Vagina (tissue), 2 donors: ENCODE measurements at regions not wholly inside any gene's neighbourhood (a gene's known extent, or its start where the extent isn't known, plus 50 kb on each side); places are given as distances from the start of the nearest gene placed in this dataset.

ENCODE experiments used
- CTCF ChIP-seq, 3 experiments: fragments of 450-650 bp in 2 of 3; fragments of 200-600 bp in 1 of 3; sonication (generic) in 1 of 3; IDR thresholded peaks; one replicate each; pipeline ENCODE4 v1.5.1; 2017 to 2019; ENCODE audit warnings: antibody characterized with exemption in 3 of 3, mild to moderate bottlenecking in 2 of 3, moderate library complexity in 2 of 3
- POLR2A ChIP-seq, 2 donors: fragments of 450-650 bp; IDR thresholded peaks; one replicate each; pipeline ENCODE4 v1.6.1; 2017; ENCODE audit warnings: antibody characterized with exemption in 2 of 2, mild to moderate bottlenecking in 2 of 2, moderate library complexity in 2 of 2
- POLR2AphosphoS5 ChIP-seq, 2 donors: sonication (generic); formaldehyde crosslinking; IDR thresholded peaks; one replicate each; pipeline ENCODE4 v1.9.0; 2017; ENCODE audit warnings: antibody characterized with exemption in 2 of 2, mild to moderate bottlenecking in 2 of 2, low read depth in 1 of 2; ENCODE audit not compliant: insufficient read depth in 1 of 2

- no peak for TF ChIP-seq POLR2A (IDR thresholded peaks at IDR 0.05)
- no peak for TF ChIP-seq CTCF (IDR thresholded peaks at IDR 0.05)
- TF ChIP-seq POLR2AphosphoS5 (IDR thresholded peaks at IDR 0.05; ENCODE audit: insufficient read depth in 1 of 2, low read depth in 1 of 2) = no peak
Observed at GRCh38 chr15:94791510-94791909, 560.1 kb downstream of the MCTP2 start.
